Choroid plexus epithelial cell (primary cell): ENCODE measurements at regions not wholly inside any gene's neighbourhood (a gene's known extent, or its start where the extent isn't known, plus 50 kb on each side); places are given as distances from the start of the nearest gene placed in this dataset.

ENCODE experiments used
- DNase-seq: peaks from one replicate; pipeline ENCODE4 v3.0.0-alpha.2; 2010; ENCODE audit warnings: low read depth
- H3K4me3 ChIP-seq: 2 replicates; pipeline ENCODE4 v1.5.1; 2011; ENCODE audit warnings: low read depth, mild to moderate bottlenecking, control low read depth, low read length, moderate library complexity
- TF ChIP-seq, protein P1 (sequence below): conservative IDR thresholded peaks from 2 replicates; pipeline ENCODE4 v1.5.1; 2011; ENCODE audit warnings: low read depth, mild to moderate bottlenecking, control low read depth, inconsistent platforms, low read length, moderate library complexity

DNA sequence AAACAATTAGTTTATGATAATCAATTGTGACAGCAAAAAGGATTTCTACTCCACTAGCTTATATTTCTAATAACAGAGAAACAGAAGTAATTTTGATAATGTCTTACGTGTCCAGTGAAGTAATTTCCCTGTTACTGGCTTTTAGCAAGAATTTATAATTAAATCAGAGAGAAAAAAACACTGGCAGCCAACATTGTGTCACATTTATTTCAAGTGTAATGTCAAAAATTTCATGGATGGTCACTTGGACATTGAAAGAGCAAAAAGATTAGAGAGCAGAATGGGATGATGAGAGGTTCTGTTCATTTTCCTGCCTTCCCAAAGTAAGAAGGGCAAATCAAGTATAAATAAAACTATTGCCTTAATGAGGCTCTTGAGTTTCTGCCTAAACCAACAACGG lies 239.3 kb upstream of the SEMA6A start:
- TF ChIP-seq, protein P1, sequence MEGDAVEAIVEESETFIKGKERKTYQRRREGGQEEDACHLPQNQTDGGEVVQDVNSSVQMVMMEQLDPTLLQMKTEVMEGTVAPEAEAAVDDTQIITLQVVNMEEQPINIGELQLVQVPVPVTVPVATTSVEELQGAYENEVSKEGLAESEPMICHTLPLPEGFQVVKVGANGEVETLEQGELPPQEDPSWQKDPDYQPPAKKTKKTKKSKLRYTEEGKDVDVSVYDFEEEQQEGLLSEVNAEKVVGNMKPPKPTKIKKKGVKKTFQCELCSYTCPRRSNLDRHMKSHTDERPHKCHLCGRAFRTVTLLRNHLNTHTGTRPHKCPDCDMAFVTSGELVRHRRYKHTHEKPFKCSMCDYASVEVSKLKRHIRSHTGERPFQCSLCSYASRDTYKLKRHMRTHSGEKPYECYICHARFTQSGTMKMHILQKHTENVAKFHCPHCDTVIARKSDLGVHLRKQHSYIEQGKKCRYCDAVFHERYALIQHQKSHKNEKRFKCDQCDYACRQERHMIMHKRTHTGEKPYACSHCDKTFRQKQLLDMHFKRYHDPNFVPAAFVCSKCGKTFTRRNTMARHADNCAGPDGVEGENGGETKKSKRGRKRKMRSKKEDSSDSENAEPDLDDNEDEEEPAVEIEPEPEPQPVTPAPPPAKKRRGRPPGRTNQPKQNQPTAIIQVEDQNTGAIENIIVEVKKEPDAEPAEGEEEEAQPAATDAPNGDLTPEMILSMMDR: no peak
- no peak for DNase-seq
- H3K4me3 ChIP-seq: no peak overlapping the region

DNA sequence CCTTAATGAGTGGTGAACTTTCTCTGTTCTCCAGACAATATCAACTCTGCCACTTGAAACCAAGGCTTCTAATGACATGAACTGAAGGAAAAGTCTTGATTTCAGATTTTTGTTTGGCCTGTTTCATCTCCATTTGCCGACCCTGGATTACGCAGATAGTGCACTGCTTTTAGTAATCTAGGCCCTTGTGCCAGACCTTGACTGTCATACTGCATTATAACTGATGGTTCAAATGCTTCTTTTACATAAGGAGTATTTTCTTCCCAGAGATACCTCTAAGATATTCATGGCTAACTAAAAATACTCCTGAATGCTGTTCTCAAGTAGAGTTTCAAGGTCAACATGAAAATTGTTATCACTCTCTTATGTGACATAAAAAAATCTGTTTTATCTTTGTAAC lies 238.7 kb upstream of the SEMA6A start:
- TF ChIP-seq, protein P1: no peak
- H3K4me3 ChIP-seq: no peak overlapping the region
- no peak for DNase-seq

DNA sequence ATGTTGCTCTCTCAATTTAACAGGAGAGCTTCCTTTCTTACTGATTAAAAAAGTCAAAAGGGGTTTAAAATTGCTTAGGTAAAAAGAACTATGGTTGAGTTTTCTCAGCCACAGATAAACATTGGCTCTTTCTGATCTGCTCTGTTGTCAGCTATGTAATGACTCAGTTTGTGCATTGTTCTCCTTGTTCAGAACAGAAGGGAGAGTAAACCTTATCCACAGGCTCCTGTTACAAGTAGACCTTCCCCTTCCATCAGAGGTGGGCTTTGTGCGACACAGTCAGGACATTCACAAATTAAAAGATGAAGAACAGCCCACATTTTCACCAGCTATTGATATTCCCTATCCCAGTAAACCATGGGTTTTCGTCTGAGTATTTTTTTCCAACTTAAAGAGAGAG lies 236.3 kb upstream of the SEMA6A start:
- DNase-seq: no peak
- H3K4me3 ChIP-seq: no peak overlapping the region
- TF ChIP-seq, protein P1: no peak

DNA sequence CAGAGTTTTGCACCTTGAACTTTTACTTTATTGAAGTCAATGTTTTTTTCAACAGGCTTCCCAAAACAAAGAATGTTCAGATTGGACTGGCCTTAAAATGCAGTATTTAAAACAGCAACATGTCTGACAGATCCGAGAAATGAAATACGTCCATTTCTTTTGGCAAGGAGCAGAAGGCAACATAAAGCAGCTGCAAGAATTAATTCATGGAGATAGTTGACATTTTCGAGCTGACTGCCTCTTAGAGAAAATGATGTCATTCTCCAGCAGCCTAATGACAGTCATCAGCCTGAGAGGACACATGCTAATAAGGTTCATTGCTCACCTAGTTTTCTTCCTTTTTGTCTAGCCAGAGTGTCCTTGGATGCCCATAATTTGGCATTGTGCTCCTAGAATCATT lies 232.2 kb upstream of the SEMA6A start:
- TF ChIP-seq, protein P1: no peak

DNA sequence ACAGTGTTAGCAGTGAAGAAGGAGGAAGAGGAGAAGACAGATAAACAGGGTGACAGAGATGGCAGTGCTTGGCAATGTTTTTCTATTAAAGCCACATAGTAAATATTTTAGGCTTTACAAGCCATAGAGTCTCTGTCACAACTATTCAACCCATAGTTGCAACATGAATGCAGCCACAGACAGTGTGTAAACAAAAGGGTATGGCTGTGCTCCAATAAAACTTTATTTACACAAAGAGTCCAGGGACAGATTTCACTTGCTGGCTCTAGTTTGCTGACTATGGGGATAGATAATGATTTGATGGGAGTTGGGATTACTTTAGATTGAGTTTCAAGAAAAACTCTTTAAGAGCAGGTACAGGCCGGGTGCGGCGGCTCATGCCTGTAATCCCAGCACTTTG lies 224.8 kb upstream of the SEMA6A start:
- TF ChIP-seq, protein P1: no peak
- DNase-seq: no peak
- H3K4me3 ChIP-seq: no peak overlapping the region

More for the DNA sequence above, 232.2 kb upstream of the SEMA6A start:
- H3K4me3 ChIP-seq: no peak overlapping the region
- no peak for DNase-seq

DNA sequence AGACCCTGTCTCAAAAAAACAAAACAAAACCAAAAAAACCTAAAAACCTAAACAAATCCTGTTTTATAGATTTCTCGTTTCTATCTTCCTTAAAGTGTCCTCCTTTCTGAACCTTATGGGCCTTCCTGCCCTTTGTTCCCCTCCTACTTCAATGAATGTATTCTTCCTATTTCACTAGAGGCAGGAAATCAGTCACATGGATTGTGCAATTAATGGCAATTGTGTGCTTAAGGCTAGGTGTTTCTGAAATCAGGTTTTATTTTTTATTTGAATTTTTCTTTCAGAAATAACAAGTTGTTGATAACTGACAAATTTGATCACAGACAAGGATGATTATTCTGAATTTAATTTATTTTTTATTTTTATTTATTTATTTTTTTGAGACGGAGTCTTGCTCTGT lies 220.6 kb upstream of the SEMA6A start:
- DNase-seq: no peak
- TF ChIP-seq, protein P1: no peak
- H3K4me3 ChIP-seq: no peak overlapping the region

DNA sequence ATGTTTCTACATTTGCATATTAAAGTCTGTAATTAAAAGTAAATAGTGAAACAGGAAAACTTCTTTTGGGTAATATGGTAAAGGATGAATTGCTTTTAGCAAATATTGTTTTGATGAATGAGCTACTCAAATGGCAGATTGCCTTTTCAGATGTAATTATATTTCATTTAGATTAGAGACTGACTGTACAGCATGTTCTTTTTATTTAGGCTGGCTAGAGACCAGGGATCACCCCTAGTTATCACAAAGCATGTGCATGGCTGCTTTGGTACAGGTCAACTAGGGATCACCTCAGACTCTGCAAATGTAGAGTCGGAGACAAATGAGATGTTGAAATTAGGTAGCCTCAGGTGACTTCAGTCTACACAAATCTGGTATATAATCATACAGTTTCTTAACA lies 214.9 kb upstream of the SEMA6A start:
- no peak overlapping the region for H3K4me3 ChIP-seq
- TF ChIP-seq, protein P1: no peak
- no peak for DNase-seq
